ENCODE measurements at regions not wholly inside any gene's neighbourhood (a gene's known extent, or its start where the extent isn't known, plus 50 kb on each side); places are given as distances from the start of the nearest gene placed in this dataset.

- no peak for DNase-seq (ENCODE audit: insufficient read length, low spot score)
- FAIRE-seq = no peak
Measured at GRCh38 chr18:10009321-10010144, 95.7 kb downstream of the VAPA start.

GRCh38 chr18:10010611-10011015 lies 96.8 kb downstream of the VAPA start:
- FAIRE-seq = no peak
- DNase-seq (ENCODE audit: insufficient read length, low spot score) = no peak

GRCh38 chr18:10011061-10011460 lies 97.2 kb downstream of the VAPA start:
- DNase-seq (ENCODE audit: insufficient read length, low spot score) = no peak
- no peak for FAIRE-seq

GRCh38 chr18:10011751-10012150 lies 97.9 kb downstream of the VAPA start:
- FAIRE-seq (no peak), DNase-seq (ENCODE audit: insufficient read length, low spot score) (no peak)

GRCh38 chr18:10012526-10012925 lies 98.7 kb downstream of the VAPA start:
- no peak for FAIRE-seq
- no peak for DNase-seq (ENCODE audit: insufficient read length, low spot score)

- no peak for DNase-seq (ENCODE audit: insufficient read length, low spot score)
- FAIRE-seq = no peak
Measured at GRCh38 chr18:10013621-10014543, 100.1 kb downstream of the VAPA start.

GRCh38 chr18:10015288-10015701 lies 101.5 kb downstream of the VAPA start:
- DNase-seq (ENCODE audit: insufficient read length, low spot score) = no peak
- FAIRE-seq = no peak

GRCh38 chr18:10015941-10016819 lies 102.4 kb downstream of the VAPA start:
- no peak for DNase-seq (ENCODE audit: insufficient read length, low spot score)
- no peak for FAIRE-seq

- FAIRE-seq = no peak
- no peak for DNase-seq (ENCODE audit: insufficient read length, low spot score)
Measured at GRCh38 chr18:10017043-10017442, 103.2 kb downstream of the VAPA start.

GRCh38 chr18:10018289-10018688 lies 104.5 kb downstream of the VAPA start:
- DNase-seq (ENCODE audit: insufficient read length, low spot score) (no peak), FAIRE-seq (no peak)

GRCh38 chr18:10020171-10020570 lies 106.4 kb downstream of the VAPA start:
- no peak for DNase-seq (ENCODE audit: insufficient read length, low spot score)
- no peak for FAIRE-seq

GRCh38 chr18:10022365-10022764 lies 108.5 kb downstream of the VAPA start:
- DNase-seq (ENCODE audit: insufficient read length, low spot score) (no peak), FAIRE-seq (no peak)

GRCh38 chr18:10023853-10024570 lies 110.2 kb downstream of the VAPA start:
- FAIRE-seq (no peak), DNase-seq (ENCODE audit: insufficient read length, low spot score) (no peak)

- FAIRE-seq = no peak
- DNase-seq (ENCODE audit: insufficient read length, low spot score) = no peak
Measured at GRCh38 chr18:10025711-10026670, 112.2 kb downstream of the VAPA start.

GRCh38 chr18:10027031-10027430 lies 113.2 kb downstream of the VAPA start:
- DNase-seq (ENCODE audit: insufficient read length, low spot score) = no peak
- no peak for FAIRE-seq

GRCh38 chr18:10027461-10027860 lies 113.6 kb downstream of the VAPA start:
- FAIRE-seq (no peak), DNase-seq (ENCODE audit: insufficient read length, low spot score) (no peak)

GRCh38 chr18:10029711-10030110 lies 115.9 kb downstream of the VAPA start:
- FAIRE-seq (no peak), DNase-seq (ENCODE audit: insufficient read length, low spot score) (no peak)

GRCh38 chr18:10030816-10031541 lies 117.2 kb downstream of the VAPA start:
- FAIRE-seq = no peak
- DNase-seq (ENCODE audit: insufficient read length, low spot score) = no peak

Data from GM19239 (cell line).